Endothelial cell of umbilical vein (primary cell): ENCODE measurements at regions not wholly inside any gene's neighbourhood (a gene's known extent, or its start where the extent isn't known, plus 50 kb on each side); places are given as distances from the start of the nearest gene placed in this dataset.

ENCODE experiments used
- BruUV-seq: library from RNA; stranded (reverse); fragments of 400-500 nt; replicated peaks from 2 replicates; lab custom pipeline; 2021; lab: Mats Ljungman, UMichigan
- CTCF ChIA-PET: fragments of 300-600, 350-600 bp; sonication (Branson Sonifier 250); formaldehyde crosslinking; loops from one replicate; lab custom pipeline; 2021; ENCODE audit warnings: antibody characterized with exemption, inconsistent platforms; lab: Charles Lee
- POLR2A ChIA-PET: fragments of 300-600, 350-600 bp; sonication (Branson Sonifier 250); formaldehyde crosslinking; loops from one replicate; lab custom pipeline; 2021; ENCODE audit warnings: antibody characterized with exemption, inconsistent platforms; lab: Charles Lee
- DNase-seq: peaks from one replicate; pipeline ENCODE4 v3.0.0-alpha.2; 2011; ENCODE audit warnings: low read depth, low spot score
- FAIRE-seq: peaks from 2 replicates; lab custom pipeline; 2011; peaks lifted over from hg19 to GRCh38; lab: Jason Lieb, UNC
- H2AFZ ChIP-seq: 2 replicates; pipeline ENCODE4 v1.6.0; 2012; ENCODE audit warnings: low read depth, low read length, control low read depth, inconsistent platforms
- H3K27ac ChIP-seq: 2 replicates; pipeline ENCODE4 v1.5.1; 2011; ENCODE audit warnings: low read depth, mild to moderate bottlenecking, control low read depth, low read length, moderate library complexity; ENCODE audit not compliant: insufficient read depth
- H3K27me3 ChIP-seq, 2 experiments: 2 replicates each; pipeline versions ENCODE4 v1.6.0 to v1.6.1; 2011; ENCODE audit warnings: low read length in 2 of 2, mixed read lengths in 1 of 2; ENCODE audit not compliant: control insufficient read depth in 2 of 2, insufficient read depth in 2 of 2
- H3K36me3 ChIP-seq, 2 experiments: 2 replicates in 1 of 2; 3 replicates in 1 of 2; pipeline ENCODE4 v1.5.1; 2011; ENCODE audit warnings: low read length in 2 of 2, mild to moderate bottlenecking in 1 of 2, moderate library complexity in 1 of 2; ENCODE audit not compliant: control insufficient read depth in 2 of 2, insufficient read depth in 2 of 2; ENCODE audit errors: extremely low read depth in 1 of 2
- H3K4me1 ChIP-seq: 3 replicates; pipeline ENCODE4 v1.5.1; 2011; ENCODE audit warnings: mild to moderate bottlenecking, low read length; ENCODE audit not compliant: control insufficient read depth, insufficient read depth; ENCODE audit errors: extremely low read depth
- H3K4me2 ChIP-seq: 2 replicates; pipeline ENCODE4 v1.6.1; 2011; ENCODE audit warnings: low read length, control low read depth, mixed read lengths; ENCODE audit not compliant: insufficient read depth
- H3K4me3 ChIP-seq, 3 experiments: fragments of 200-600 bp in 1 of 3; sonication (generic), shearing (Covaris generic) in 1 of 3; replicated peaks in 1 of 3; 2 replicates each; pipeline ENCODE4 v1.5.1; 2011 to 2016; ENCODE audit warnings: control low read depth in 3 of 3, low read length in 3 of 3, mild to moderate bottlenecking in 2 of 3, inconsistent platforms in 1 of 3, low read depth in 1 of 3, moderate library complexity in 1 of 3; ENCODE audit not compliant: insufficient read depth in 1 of 3
- H3K79me2 ChIP-seq: 2 replicates; pipeline ENCODE4 v1.6.0; 2012; ENCODE audit warnings: low read length, inconsistent platforms; ENCODE audit not compliant: control insufficient read depth, insufficient read depth
- H3K9ac ChIP-seq: replicated peaks from 2 replicates; pipeline ENCODE3; 2011; ENCODE audit warnings: low read length, control low read depth; ENCODE audit not compliant: insufficient read depth; ENCODE audit errors: extremely low read depth
- H3K9me1 ChIP-seq: replicated peaks from 3 replicates; pipeline ENCODE4 v1.6.0; 2011; ENCODE audit warnings: mild to moderate bottlenecking, low read length; ENCODE audit not compliant: control insufficient read depth, insufficient read depth; ENCODE audit errors: extremely low read depth
- H3K9me3 ChIP-seq: replicated peaks from 2 replicates; pipeline ENCODE4 v1.5.1; 2012; ENCODE audit warnings: low read length, inconsistent platforms; ENCODE audit not compliant: control insufficient read depth, insufficient read depth
- H4K20me1 ChIP-seq: replicated peaks from 2 replicates; pipeline ENCODE3; 2011; ENCODE audit warnings: mild to moderate bottlenecking, low read length; ENCODE audit not compliant: control insufficient read depth, insufficient read depth; ENCODE audit errors: extremely low read depth
- EZH2 ChIP-seq: IDR thresholded peaks from 2 replicates; pipeline ENCODE4 v1.6.1; 2012; ENCODE audit warnings: borderline replicate concordance, low read depth, mild to moderate bottlenecking, moderate library complexity, low read length, inconsistent platforms; ENCODE audit not compliant: severe bottlenecking
- FOS ChIP-seq: IDR thresholded peaks from 2 replicates; pipeline ENCODE4 v1.6.1; 2011; ENCODE audit warnings: mild to moderate bottlenecking, low read length, moderate library complexity, borderline replicate concordance; ENCODE audit not compliant: insufficient read depth
- GATA2 ChIP-seq: IDR thresholded peaks from 2 replicates; pipeline ENCODE4 v1.7.0; 2011; ENCODE audit warnings: low read depth, mild to moderate bottlenecking, moderate library complexity, mixed read lengths, low read length; ENCODE audit not compliant: insufficient read length, insufficient read depth
- JUN ChIP-seq: IDR thresholded peaks from 2 replicates; pipeline ENCODE4 v1.6.1; 2011; ENCODE audit warnings: borderline replicate concordance, low read depth; ENCODE audit not compliant: insufficient read length, insufficient read depth
- MYC ChIP-seq: IDR thresholded peaks from one replicate; pipeline ENCODE4 v1.6.1; 2011; ENCODE audit warnings: mild to moderate bottlenecking, low read depth, low read length
- POLR2A ChIP-seq: IDR thresholded peaks from 2 replicates; pipeline ENCODE4 v1.6.1; 2012; ENCODE audit warnings: low read depth, mild to moderate bottlenecking, control low read depth, low read length
- POLR2AphosphoS5 ChIP-seq: IDR thresholded peaks from 2 replicates; pipeline ENCODE4 v1.6.1; 2012; ENCODE audit warnings: low read depth, mild to moderate bottlenecking, control low read depth, low read length, moderate library complexity; ENCODE audit not compliant: insufficient read depth
- dilution Hi-C: fragments of 300-500 bp; cut with MboI; formaldehyde crosslinking; loops from one replicate; pipeline ENCODE4 v1.15.0; 2019; ENCODE audit warnings: low sequenced_read_pairs; ENCODE audit not compliant: extremely low pct_ligation_motif_present
- intact Hi-C: fragments of 100-400 bp; cut with micrococcal nuclease; formaldehyde crosslinking; loops from one replicate; pipeline ENCODE4 v1.10.0; 2022
- TF ChIP-seq, protein P1 (sequence below), 2 donors: IDR thresholded peaks; 1 replicate in 1 of 2; 2 replicates in 1 of 2; pipeline ENCODE4 v1.5.1; 2011; ENCODE audit warnings: low read length in 2 of 2, mild to moderate bottlenecking in 2 of 2, moderate library complexity in 2 of 2, control low read depth in 1 of 2, inconsistent platforms in 1 of 2, low read depth in 1 of 2; ENCODE audit not compliant: insufficient read depth in 1 of 2; ENCODE audit errors: extremely low read depth in 1 of 2
- TF ChIP-seq, protein P2 (sequence below): IDR thresholded peaks from 2 replicates; pipeline ENCODE4 v1.6.1; 2011; ENCODE audit not compliant: insufficient read depth, insufficient read length

GRCh38 chr2:48032765-48033164 is 126.5 kb upstream of the FBXO11 start:
- Histone ChIP-seq H3K9me3 (no peaks in the 10 kb centered on the region), H3K4me2 (no peak overlapping the region), H4K20me1 (no peaks in the 10 kb centered on the region), H3K9ac (no peak overlapping the region), H3K4me3 (no peak overlapping the region), H3K79me2 (no peaks in the 10 kb centered on the region), H3K9me1 (no peaks in the 10 kb centered on the region), H3K27me3 (no peaks in the 10 kb centered on the region), H2AFZ (no peak overlapping the region), H3K4me1 (no peaks in the 10 kb centered on the region), H3K27ac (no peak overlapping the region), H3K36me3 (no peaks in the 10 kb centered on the region)
- ChIA-PET CTCF (no interaction called here), POLR2A (no interaction called here)
- DNase-seq, result no peak
- FAIRE-seq, result no peak
- no TSS peak for BruUV-seq
- dilution Hi-C loops (no loop called here), intact Hi-C loops (no loop called here)
- TF ChIP-seq, protein P1, sequence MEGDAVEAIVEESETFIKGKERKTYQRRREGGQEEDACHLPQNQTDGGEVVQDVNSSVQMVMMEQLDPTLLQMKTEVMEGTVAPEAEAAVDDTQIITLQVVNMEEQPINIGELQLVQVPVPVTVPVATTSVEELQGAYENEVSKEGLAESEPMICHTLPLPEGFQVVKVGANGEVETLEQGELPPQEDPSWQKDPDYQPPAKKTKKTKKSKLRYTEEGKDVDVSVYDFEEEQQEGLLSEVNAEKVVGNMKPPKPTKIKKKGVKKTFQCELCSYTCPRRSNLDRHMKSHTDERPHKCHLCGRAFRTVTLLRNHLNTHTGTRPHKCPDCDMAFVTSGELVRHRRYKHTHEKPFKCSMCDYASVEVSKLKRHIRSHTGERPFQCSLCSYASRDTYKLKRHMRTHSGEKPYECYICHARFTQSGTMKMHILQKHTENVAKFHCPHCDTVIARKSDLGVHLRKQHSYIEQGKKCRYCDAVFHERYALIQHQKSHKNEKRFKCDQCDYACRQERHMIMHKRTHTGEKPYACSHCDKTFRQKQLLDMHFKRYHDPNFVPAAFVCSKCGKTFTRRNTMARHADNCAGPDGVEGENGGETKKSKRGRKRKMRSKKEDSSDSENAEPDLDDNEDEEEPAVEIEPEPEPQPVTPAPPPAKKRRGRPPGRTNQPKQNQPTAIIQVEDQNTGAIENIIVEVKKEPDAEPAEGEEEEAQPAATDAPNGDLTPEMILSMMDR (IDR thresholded peaks at IDR 0.05; ENCODE audit: extremely low read depth in 1 of 2, insufficient read depth in 1 of 2, low read depth in 1 of 2, low read length in 2 of 2), result no peak
- TF ChIP-seq GATA2 (no peak), EZH2 (no peak)

- FAIRE-seq (no peak), DNase-seq (no peak)
- CTCF ChIA-PET, result no interaction called here
- no peak for TF ChIP-seq EZH2
- TF ChIP-seq GATA2, result no peak
- no peak for TF ChIP-seq POLR2A
- TF ChIP-seq, protein P1 (IDR thresholded peaks at IDR 0.05; ENCODE audit: extremely low read depth in 1 of 2, insufficient read depth in 1 of 2, low read depth in 1 of 2, low read length in 2 of 2), result no peak
- no peak for TF ChIP-seq FOS
- no peak for TF ChIP-seq POLR2AphosphoS5
- TF ChIP-seq JUN, result no peak
- TF ChIP-seq, protein P2, sequence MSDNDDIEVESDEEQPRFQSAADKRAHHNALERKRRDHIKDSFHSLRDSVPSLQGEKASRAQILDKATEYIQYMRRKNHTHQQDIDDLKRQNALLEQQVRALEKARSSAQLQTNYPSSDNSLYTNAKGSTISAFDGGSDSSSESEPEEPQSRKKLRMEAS, result no peak
- no peak for TF ChIP-seq MYC
- Histone ChIP-seq H3K27ac (no peak overlapping the region), H3K9me3 (no peaks in the 10 kb centered on the region), H3K27me3 (no peaks in the 10 kb centered on the region), H2AFZ (no peak overlapping the region), H3K36me3 (no peaks in the 10 kb centered on the region), H3K9ac (no peak overlapping the region), H3K4me2 (no peak overlapping the region), H3K4me3 (no peak overlapping the region), H3K79me2 (no peaks in the 10 kb centered on the region), H4K20me1 (no peaks in the 10 kb centered on the region), H3K9me1 (no peaks in the 10 kb centered on the region), H3K4me1 (no peaks in the 10 kb centered on the region)
- intact Hi-C loops, result no loop called here
- POLR2A ChIA-PET, result no interaction called here
- BruUV-seq, result no TSS peak
- dilution Hi-C loops, result no loop called here
These were observed 128.0 kb upstream of the FBXO11 start for GRCh38 chr2:48034295-48034694.
